GM21529 (cell line): ENCODE measurements at regions not wholly inside any gene's neighbourhood (a gene's known extent, or its start where the extent isn't known, plus 50 kb on each side); places are given as distances from the start of the nearest gene placed in this dataset.

Experiments
- ATAC-seq: cut with Tn5 transposase; IDR thresholded peaks from one replicate; pipeline ENCODE4 v1.9.1; 2021; ENCODE audit not compliant: unreplicated experiment

DNA sequence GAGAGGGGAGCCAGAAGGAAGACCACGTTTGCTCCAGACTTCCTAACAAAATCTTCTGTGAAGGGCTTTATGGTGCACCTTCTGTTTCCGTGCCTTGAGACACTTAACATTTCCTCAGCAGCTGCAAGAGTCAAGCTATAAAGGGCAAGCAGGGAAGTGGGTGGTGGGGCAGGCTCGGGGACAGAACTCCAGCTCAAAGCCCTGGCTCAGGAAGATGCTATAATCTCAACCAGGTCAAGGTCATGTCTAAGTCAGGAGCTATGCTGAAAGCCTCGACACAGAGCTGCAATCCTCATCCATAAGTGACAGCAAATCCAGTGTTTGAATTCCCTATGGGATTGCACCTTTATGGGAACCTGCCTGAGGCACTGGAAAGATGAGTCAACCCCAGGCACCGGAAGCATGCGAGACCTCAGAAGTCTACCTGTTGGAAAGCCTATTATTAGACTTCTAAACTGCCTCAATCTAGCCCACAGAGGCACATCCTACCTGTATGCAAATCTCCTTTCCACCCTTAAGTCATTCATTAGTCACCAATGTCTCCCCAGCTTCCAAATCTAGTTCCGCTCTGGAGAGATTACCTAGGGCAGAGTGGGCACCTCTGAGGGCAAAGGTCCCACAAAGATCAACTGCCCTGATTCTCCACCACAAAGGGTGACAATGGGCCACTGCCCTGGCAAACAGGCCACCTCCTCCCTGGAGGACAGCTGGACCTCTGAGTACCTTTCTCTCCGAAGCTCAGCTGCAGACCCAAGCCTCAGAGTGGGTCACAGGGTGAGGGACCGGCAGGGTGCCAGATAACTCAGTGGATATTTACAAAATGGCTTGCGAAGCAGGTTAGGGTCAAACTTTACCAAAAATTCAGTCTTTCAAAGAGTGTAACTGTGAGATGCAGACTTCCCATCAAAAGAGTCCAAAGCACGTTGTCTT, 287.0 kb downstream of the CDC5L start:
- no peak for ATAC-seq

DNA sequence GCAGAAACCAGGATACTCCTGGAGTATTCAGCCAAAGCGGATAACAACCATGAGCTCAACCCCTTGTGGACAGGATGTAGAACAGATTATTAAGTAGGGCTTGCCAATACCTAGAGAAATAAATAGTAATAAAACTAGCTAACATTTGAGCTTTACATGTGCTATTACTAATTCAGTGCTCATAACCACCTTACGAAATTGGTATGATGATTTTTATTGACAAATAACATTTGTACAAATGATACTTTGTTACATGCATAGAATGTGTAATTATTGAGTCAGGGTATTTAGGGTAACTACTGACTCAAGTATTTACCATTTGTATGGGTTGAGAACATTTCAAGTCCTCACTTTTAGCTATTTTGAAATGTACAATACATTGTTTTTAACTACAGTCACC, 287.9 kb downstream of the CDC5L start:
- no peak for ATAC-seq

- ATAC-seq, result no peak
Observed at GRCh38 chr6:44676246-44676790, 288.8 kb downstream of the CDC5L start.

DNA sequence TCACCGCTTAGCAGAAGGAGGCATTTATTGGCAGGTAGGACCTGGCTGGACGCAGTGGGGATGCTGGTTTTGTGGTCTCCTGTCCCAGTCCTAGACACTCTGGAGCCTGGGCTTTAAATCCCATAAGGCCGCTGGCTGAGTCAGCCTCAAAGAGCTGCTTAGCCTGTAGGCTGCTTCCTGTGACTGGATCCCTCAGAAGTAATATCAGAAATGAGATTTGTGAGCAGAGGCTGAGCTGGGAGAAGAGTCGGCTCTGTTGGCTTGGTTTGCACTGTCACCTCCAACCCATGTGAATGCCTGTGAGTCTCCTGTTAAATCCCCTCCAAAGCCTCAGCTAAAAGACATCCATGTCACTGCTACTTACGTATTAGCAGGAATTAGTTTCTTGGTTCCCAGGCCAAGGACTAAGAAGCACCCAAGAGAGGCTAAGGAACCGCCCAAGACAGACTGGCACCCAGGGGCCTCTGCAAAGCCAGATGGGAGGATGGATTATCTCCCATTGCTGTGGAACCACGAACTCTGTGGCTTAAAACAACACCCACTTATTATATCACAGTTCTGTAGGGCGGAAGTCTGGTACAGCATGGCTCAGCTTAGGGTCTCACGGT, 289.4 kb downstream of the CDC5L start:
- ATAC-seq, result no peak

DNA sequence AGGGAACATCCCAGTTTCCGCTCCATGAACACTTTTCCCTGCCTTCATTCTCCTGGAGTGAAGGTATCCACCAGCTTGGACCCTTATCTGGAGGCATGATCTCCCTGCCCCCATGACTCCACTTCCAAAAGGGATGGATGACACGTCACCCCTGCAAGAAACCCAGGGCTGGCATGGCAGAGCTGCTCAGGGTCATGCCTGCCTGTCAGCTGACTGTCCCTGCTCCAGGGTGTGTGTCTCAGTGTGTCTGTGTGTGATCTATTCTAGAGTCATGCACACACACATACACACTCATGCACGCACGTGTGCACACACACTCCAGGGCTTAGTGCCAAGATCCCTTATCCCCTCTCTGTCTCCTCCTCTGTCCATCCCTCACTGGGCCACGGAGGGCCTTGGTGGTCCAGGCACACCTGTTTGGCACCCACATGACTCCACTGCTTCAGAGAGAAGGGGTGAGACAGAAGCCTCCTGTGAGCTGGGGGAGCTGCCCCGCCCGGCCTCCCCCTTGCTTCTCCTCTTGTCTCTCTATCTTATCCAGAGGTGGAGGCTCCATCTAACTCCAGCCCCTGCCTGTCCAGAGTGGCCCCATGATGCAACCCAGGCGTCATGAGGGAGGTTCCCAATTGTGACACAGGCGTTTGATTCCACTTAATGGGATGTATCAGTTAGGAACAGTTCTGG, 290.9 kb downstream of the CDC5L start:
- ATAC-seq, result no peak

DNA sequence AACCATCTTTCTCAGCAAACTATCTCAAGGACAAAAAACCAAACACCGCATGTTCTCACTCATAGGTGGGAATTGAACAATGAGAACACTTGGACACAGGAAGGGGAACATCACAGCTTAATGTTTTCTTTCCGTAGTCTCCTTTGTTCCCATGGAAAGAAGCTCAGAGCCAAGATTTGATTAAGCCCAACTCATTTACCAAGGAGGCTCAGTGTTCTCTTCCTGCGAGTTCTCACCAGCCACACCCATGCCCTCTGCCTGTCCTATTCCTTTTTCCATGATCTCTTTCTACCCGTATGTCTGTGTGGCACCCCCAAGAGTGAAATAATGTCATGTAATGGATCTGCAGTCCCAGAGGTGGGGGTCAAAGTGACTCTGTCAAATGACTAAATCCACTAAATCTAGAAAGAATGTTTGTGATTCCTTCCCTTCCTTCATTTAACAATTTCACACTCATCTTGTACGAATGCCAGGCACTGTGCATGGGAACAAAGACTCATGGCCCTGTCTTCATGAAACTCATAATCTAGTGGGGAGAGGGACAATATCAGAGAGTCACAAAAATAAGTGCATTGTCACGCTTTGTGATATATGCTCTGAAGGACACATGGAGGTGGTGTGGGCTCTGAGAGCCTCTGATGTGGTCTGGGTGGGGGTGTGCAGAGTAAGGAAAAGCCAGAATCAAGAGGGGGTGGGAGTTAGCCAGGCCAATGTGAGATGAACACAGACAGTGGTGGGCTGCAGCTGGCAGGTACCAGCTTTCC, 292.1 kb downstream of the CDC5L start:
- no peak for ATAC-seq

GRCh38 chr6:44680202-44680720, 292.8 kb downstream of the CDC5L start:
- no peak for ATAC-seq

DNA sequence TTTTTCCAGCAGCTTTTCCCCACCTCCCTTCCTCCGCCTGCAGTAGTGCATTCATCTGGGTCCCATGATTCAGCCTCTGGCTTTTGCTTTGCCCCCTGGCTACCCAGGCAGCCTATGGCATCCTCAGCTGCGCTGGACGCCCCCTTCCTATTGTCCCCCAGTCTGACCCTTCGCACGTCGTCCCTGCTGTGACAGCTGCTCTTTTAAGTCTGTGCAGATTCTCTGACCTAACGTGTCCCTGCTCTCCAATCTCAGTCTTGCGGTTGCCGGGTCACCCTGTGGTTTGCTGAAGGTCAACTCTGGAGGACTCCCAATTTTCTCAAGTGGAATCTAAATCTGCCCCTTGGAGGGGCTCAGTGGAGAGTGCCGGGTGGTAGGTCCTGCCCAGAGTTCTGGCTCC, 294.3 kb downstream of the CDC5L start:
- ATAC-seq, result no peak

DNA sequence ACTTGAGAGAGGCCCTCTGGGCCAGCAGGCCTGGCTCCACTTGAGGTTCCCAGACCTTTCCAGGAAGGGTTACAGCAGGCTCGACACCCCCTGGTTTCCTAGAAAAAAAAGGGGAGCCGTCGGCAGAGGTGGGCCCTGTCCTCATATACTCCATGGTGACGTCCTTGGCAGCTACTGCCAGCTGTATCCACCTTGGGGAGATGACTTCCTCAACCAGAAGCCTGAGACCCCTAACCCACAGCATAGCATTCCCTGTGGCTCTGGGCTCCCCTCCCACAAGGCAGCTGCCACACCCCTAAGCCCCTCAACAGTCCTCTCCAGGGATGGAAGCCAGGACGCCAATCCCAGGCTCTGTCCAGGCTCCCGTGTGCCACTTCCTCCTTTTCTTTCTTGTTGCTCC, 294.8 kb downstream of the CDC5L start:
- no peak for ATAC-seq

GRCh38 chr6:44682987-44683779, 295.7 kb downstream of the CDC5L start:
- no peak for ATAC-seq

GRCh38 chr6:44685213-44685612, 297.7 kb downstream of the CDC5L start:
- no peak for ATAC-seq

- ATAC-seq, result no peak
Observed at GRCh38 chr6:44696099-44696498, 308.6 kb downstream of the CDC5L start.

DNA sequence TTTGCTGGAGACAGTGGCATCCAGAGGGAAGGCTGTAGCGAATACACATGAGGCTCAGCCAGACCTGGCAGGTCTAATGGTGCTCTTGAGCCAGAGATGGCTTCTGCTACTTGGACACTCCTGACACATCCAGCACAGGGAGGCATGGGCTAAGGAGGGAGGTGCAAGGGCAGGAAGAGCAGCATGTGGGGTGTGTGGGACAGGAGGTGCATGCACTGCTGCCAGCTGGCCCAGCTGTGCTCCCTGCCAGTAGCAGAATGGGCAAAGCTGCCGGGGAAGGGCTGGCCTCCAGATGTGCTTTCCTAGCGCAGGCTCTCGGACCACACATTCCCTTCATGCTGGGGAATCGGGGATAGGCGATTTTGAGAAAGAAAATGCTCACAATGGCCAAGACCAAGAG, 309.2 kb downstream of the CDC5L start:
- ATAC-seq, result no peak

DNA sequence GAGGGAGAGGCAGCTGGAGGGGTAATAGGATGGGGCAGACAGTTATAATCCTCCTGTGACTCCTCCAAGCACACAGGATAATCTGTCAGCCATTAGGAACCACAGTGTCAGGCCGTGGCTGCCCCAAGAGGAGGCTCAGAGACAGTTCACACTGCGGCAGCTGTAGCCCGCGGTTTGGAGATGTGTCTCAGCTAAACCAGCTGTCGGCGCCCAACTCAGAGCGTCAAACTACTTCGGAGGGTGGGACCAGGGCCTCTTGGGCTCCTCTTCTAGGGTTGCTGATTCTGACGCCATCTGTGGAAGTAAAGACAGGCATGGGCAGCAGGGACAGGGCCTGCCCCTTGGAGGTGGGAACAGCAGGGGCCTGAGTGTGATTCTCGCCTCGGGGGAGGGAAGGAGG, 309.8 kb downstream of the CDC5L start:
- ATAC-seq, result no peak

GRCh38 chr6:44698602-44699001, 311.1 kb downstream of the CDC5L start:
- ATAC-seq, result no peak

DNA sequence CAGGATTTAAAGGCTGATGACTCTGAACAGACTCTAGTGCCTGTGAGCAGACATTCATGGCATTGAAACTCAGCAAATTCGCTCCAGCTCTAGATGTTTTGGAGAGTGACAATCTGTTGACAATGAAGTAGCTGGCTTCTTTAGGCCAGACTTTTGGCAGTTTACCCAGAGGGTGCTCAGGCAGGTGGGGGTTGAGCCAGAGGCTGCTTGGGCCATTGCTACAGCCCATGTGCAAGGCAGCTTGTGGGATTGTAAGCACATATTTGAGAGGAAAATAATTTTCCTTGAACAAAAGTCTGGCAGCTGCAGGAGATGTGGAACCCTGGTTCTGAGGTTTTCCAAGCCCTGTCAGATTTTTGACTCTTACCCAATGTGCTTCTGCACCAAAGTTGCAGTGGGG, 311.6 kb downstream of the CDC5L start:
- ATAC-seq, result no peak

GRCh38 chr6:44699851-44700250, 312.3 kb downstream of the CDC5L start:
- ATAC-seq, result no peak

- ATAC-seq, result no peak
Observed at GRCh38 chr6:44700422-44700821, 312.9 kb downstream of the CDC5L start.

DNA sequence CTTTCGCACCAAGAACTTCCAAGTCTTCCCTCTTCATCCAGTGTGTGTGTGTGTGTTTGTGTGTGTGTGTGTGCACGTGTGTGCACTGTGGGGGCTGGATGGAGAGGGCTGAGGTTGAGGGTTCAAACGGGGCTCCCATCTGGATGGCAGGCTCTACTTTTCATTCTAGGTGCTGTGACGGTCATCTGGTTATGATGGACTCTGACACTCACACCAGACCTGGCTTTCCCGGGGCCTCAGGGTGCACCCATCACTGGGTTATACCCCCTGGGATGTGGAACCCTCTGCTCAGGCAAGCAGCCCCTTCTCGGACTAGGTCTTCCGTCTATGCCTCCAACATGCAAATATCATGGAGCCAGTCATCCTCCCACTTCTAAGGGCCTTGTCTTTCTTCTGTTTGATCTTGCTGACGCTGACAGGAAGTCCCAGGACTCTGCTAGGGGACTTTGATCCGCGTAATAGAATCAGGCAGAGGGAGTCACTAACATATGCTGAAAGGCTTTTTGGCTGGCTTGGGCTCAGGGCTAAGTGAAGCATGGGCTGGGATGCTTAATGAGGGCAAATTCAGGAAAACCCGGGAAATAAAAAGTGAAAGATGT, 313.6 kb downstream of the CDC5L start:
- no peak for ATAC-seq
